GM06990 (cell line): ENCODE measurements at regions not wholly inside any gene's neighbourhood (a gene's known extent, or its start where the extent isn't known, plus 50 kb on each side); places are given as distances from the start of the nearest gene placed in this dataset.

ENCODE experiments used
- DNase-seq: peaks from one replicate; pipeline ENCODE4 v3.0.0-alpha.2; 2011; ENCODE audit not compliant: insufficient read length; ENCODE audit errors: extremely low read depth
- H3K27me3 ChIP-seq: replicated peaks from 2 replicates; pipeline ENCODE4 v1.6.0; 2011; ENCODE audit warnings: low read length; ENCODE audit not compliant: control insufficient read depth, insufficient read depth
- H3K36me3 ChIP-seq: 2 replicates; pipeline ENCODE4 v1.5.1; 2011; ENCODE audit warnings: low read length; ENCODE audit not compliant: control insufficient read depth, insufficient read depth
- H3K4me3 ChIP-seq: replicated peaks from 2 replicates; pipeline ENCODE4 v1.5.1; 2011; ENCODE audit warnings: low read depth, mild to moderate bottlenecking, control low read depth, low read length
- CTCF ChIP-seq: IDR thresholded peaks from 2 replicates; pipeline ENCODE4 v1.5.1; 2011; ENCODE audit warnings: low read length, control low read depth, mild to moderate bottlenecking, inconsistent platforms; ENCODE audit not compliant: insufficient read depth, poor library complexity, severe bottlenecking

- Histone ChIP-seq H3K27me3 (no peaks in the 10 kb centered on the region), H3K36me3 (no peaks in the 10 kb centered on the region), H3K4me3 (no peak overlapping the region)
- no peak for TF ChIP-seq CTCF
- DNase-seq, result no peak
Observed at GRCh38 chr14:53537422-53538315, 384.5 kb upstream of the DDHD1 start.

GRCh38 chr14:53536446-53536845 lies 383.3 kb upstream of the DDHD1 start:
- no peak for TF ChIP-seq CTCF
- DNase-seq, result no peak
- H3K4me3 ChIP-seq, result no peak overlapping the region

GRCh38 chr14:53534841-53535240 lies 381.7 kb upstream of the DDHD1 start:
- TF ChIP-seq CTCF, result no peak
- no peak overlapping the region for H3K4me3 ChIP-seq
- H3K36me3 ChIP-seq, result no peaks in the 10 kb centered on the region
- H3K27me3 ChIP-seq, result no peaks in the 10 kb centered on the region
- no peak for DNase-seq

More at GRCh38 chr14:53536446-53536845, 383.3 kb upstream of the DDHD1 start:
- Histone ChIP-seq H3K27me3 (no peaks in the 10 kb centered on the region), H3K36me3 (no peaks in the 10 kb centered on the region)

DNA sequence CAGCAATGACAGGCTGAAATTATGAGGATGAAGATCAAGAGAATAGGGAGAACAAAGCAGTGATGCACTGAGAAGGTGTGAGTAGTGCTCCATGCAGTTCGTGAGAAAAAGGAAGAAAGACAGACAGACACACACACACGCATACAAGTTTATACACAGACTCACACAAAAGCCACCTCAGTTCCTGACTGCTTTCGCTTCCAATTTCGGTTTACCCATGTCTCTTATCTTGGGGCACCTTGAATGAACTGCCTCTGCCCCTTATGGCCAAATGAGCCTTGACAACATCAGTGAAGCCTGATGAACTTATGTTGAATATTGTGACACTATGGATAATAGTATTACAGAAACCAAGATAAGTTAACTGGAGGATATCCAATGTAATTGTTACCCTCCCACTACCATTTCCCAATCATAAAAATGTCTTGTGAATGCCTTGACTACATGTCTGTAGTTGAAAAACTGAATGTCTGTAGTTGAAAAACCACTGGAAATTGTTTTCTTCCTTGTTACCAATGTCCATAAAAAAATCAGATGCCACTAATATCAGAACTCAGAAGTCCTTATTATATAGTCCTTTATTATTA lies 380.4 kb upstream of the DDHD1 start:
- Histone ChIP-seq H3K4me3 (no peak overlapping the region), H3K27me3 (no peaks in the 10 kb centered on the region), H3K36me3 (no peaks in the 10 kb centered on the region)
- DNase-seq, result no peak
- TF ChIP-seq CTCF, result peak; percentile 14

GRCh38 chr14:53532853-53533252 lies 379.7 kb upstream of the DDHD1 start:
- no peaks in the 10 kb centered on the region for H3K36me3 ChIP-seq
- no peak for TF ChIP-seq CTCF
- H3K27me3 ChIP-seq, result no peaks in the 10 kb centered on the region
- DNase-seq, result no peak
- H3K4me3 ChIP-seq, result no peak overlapping the region

DNA sequence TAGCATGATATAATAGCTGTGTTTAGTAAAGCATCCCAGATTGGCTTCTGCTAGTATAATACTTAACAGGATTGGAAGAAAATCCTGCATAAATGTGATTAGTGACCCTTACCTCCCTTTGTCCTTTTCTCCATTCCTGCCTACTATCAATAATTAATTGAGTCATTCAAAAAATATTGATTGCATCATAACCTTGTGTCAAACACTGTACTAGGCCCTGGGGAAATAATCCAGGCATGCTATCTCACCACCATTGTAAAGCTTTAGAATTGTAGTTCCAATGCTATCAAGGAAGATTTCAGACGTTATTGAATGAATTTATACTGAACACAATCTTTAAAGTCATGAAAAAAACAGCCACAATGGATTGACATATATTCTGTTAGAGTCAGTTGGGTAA lies 378.6 kb upstream of the DDHD1 start:
- Histone ChIP-seq H3K27me3 (no peaks in the 10 kb centered on the region), H3K4me3 (no peak overlapping the region), H3K36me3 (no peaks in the 10 kb centered on the region)
- no peak for DNase-seq
- TF ChIP-seq CTCF, result no peak
